ENCODE measurements at regions not wholly inside any gene's neighbourhood (a gene's known extent, or its start where the extent isn't known, plus 50 kb on each side); places are given as distances from the start of the nearest gene placed in this dataset.
"Not testable (repeated sequence)": the region's sequence is repeated elsewhere in the genome, so short reads cannot be mapped to it uniquely, and the experiment has no call there.

DNA sequence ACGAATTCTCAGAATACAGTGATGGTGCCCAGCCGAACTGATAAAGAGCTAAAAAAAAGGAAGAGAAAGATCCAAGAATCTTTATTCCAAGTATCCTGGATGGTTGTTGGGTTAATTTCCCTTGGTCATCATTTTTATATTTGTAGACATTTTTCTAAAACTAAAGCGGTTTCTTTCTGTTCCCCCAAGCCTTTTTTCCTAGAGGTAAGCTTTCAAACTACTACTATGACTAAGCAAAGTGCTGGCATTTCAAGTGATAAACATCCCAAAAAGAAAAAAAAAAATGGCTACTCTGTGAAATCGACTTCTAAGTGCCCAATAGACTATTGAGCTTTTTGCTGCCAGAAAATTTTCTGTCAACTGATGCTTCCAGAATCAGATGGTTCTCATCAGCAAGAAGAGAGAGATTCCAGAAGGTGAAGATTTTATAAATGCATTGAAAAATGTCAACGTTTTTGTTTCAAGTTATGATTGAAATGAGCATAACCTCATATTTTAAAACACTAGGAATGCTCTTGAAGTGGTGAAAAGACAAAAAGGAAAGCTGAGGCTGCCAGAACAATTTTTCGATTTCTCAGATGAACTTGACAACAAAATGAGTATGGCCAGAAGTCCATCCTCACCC lies 96.1 kb upstream of the ZC3H11B start:
- no peak overlapping the region for H3K4me3 ChIP-seq (ENCODE audit: low read length)
- TF ChIP-seq, protein P1, sequence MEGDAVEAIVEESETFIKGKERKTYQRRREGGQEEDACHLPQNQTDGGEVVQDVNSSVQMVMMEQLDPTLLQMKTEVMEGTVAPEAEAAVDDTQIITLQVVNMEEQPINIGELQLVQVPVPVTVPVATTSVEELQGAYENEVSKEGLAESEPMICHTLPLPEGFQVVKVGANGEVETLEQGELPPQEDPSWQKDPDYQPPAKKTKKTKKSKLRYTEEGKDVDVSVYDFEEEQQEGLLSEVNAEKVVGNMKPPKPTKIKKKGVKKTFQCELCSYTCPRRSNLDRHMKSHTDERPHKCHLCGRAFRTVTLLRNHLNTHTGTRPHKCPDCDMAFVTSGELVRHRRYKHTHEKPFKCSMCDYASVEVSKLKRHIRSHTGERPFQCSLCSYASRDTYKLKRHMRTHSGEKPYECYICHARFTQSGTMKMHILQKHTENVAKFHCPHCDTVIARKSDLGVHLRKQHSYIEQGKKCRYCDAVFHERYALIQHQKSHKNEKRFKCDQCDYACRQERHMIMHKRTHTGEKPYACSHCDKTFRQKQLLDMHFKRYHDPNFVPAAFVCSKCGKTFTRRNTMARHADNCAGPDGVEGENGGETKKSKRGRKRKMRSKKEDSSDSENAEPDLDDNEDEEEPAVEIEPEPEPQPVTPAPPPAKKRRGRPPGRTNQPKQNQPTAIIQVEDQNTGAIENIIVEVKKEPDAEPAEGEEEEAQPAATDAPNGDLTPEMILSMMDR (conservative IDR thresholded peaks at IDR 0.05; ENCODE audit: low read length) = no peak
- no peak for DNase-seq (ENCODE audit: low read depth)

DNA sequence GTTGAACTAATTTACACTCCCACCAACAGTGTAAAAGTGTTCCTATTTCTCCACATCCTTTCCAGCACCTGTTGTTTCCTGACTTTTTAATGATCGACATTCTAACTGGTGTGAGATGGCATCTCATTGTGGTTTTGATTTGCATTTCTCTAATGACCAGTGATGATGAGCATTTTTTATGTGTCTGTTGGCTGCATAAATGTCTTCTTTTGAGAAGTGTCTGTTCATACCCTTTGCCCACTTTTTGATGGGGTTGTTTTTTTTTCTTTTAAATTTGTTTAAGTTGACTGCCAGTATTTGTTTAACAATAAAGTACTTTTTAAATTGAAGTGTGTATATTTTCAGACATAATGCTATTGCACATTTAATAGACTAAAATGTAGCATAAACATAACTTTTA lies 95.0 kb upstream of the ZC3H11B start:
- H3K4me3 ChIP-seq (ENCODE audit: low read length) = not testable (repeated sequence)

DNA sequence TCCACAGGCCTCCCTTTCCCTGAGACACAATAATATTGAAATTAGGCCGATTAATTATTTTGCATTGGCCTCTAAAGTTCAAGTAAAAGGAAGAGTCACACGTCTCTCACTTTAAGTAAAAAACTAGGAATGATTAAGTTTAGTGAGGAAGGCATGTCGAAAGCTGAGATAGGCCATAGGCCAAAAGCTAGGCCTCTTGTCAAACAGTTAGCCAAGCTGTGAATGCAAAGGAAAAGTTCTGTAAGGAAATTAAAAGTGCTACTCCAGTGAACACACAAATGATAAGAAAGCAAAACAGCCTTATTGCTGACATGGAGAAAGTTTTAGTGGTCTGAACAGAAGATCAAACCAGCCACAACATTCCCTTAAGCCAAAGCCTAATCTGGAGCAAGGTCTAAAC lies 91.4 kb upstream of the ZC3H11B start:
- not testable (repeated sequence) for DNase-seq (ENCODE audit: low read depth)

More for the DNA sequence above, 95.0 kb upstream of the ZC3H11B start:
- not testable (repeated sequence) for DNase-seq (ENCODE audit: low read depth)

DNA sequence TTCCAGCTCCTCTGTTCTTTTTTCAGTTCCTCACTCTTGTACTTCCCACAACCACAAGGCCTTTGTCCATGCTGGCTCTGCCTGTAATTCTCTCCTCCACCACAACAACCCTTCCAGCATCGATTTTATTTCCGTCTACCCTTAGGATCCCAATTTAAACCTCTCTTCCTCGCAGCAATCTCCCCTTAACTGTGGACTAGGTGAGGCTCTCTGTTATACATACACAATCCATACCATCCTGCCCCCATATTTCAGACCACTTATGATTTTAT lies 90.4 kb upstream of the ZC3H11B start:
- no peak overlapping the region for H3K4me3 ChIP-seq (ENCODE audit: low read length)
- TF ChIP-seq, protein P1 (conservative IDR thresholded peaks at IDR 0.05; ENCODE audit: low read length) = no peak
- no peak for DNase-seq (ENCODE audit: low read depth)

More for the DNA sequence above, 91.4 kb upstream of the ZC3H11B start:
- not testable (repeated sequence) for H3K4me3 ChIP-seq (ENCODE audit: low read length)

DNA sequence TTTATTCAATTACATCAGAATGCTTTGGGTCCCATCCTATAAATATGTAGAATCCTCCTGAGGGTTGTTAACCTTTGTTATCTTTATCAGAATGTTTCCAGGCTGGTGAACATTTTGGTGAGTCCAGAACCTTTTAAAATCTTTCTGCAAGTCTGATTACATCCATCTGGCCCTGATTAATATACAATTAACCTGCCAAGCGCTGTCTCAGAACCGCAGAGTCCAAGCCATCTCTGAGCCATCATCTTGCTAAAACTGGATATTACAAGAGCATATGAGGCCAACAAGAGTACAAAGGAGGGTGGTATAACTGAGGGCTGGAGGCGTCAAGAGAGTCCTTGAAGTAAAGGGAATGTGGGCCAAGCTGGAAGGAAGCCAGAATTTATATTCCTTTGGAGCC lies 88.6 kb upstream of the ZC3H11B start:
- no peak overlapping the region for H3K4me3 ChIP-seq (ENCODE audit: low read length)
- DNase-seq (ENCODE audit: low read depth) = no peak
- TF ChIP-seq, protein P1 (conservative IDR thresholded peaks at IDR 0.05; ENCODE audit: low read length) = no peak

DNA sequence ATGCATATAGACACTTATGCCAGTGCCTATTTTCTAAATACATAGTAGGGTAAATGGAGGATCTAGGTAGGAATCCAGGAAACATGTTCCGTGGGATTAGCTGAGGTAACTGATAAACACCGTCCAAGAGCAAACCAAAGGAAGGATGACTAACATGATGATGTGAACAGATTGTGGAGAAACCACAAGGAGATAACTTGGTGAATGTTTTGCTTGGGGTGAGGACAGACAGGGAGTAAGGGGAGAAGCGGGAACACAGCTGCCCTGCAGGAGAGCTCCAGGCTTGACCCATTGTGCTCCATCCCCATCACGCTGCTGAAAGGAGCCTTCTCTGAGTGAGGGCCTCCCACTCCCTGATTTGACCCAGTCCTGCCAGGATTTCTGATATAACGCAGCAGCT lies 87.0 kb upstream of the ZC3H11B start:
- TF ChIP-seq, protein P1 (conservative IDR thresholded peaks at IDR 0.05; ENCODE audit: low read length) = no peak
- no peak overlapping the region for H3K4me3 ChIP-seq (ENCODE audit: low read length)
- DNase-seq (ENCODE audit: low read depth) = no peak

DNA sequence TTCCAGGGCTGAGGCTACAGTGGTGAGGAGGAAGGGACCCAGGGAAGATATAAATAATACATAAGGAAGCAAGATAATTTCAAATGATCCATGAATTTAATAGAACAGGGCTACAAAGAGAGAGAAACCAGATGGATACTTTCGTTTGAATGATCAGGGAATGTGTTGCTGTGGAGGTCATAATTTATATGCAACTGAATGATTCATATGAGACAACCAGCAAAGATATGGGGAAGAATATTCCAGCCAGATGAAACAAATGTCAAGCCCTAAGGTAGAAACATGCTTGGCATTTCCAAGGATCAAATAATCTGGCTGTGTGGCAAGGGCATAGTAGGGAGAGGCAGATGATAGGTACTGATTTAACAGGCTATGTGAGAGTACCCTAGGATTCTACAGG lies 84.8 kb upstream of the ZC3H11B start:
- TF ChIP-seq, protein P1 (conservative IDR thresholded peaks at IDR 0.05; ENCODE audit: low read length) = no peak
- DNase-seq (ENCODE audit: low read depth) = no peak
- H3K4me3 ChIP-seq (ENCODE audit: low read length) = no peak overlapping the region

DNA sequence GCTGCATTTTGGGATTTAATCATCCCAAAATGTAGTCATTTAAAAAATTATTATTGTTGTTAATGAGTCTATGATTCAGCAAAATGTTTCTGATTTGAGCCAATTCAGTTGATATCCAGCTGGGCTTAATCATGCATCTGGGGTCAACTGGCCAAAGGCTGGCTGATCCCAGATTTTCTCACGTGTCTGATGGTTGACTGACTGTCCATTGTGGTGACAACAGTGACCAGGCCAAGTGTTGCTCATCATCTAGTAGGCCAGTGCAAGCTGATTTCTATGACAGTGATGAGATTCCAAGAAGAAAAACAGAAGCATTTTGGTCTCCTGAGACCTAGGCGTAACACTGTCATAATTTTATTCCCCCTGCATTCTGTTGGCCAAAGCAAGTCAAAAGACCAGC lies 80.1 kb upstream of the ZC3H11B start:
- H3K4me3 ChIP-seq (ENCODE audit: low read length) = no peak overlapping the region
- no peak for DNase-seq (ENCODE audit: low read depth)
- TF ChIP-seq, protein P1 (conservative IDR thresholded peaks at IDR 0.05; ENCODE audit: low read length) = no peak

Data from AG10803 (cell line).